Transverse colon (tissue), 4 donors: ENCODE measurements at regions not wholly inside any gene's neighbourhood (a gene's known extent, or its start where the extent isn't known, plus 50 kb on each side); places are given as distances from the start of the nearest gene placed in this dataset.

Experiments used
- DNase-seq: peaks from one replicate; pipeline ENCODE4 v3.0.0-alpha.2; 2019
- H3K27ac ChIP-seq, 4 donors: fragments of 200-600 bp; sonication (generic); 2 replicates each; pipeline ENCODE4 v1.5.1; 2016 to 2018; ENCODE audit warnings: inconsistent platforms in 4 of 4
- H3K27me3 ChIP-seq: fragments of 200-600 bp; sonication (generic); 2 replicates; pipeline ENCODE4 v1.5.1; 2017; ENCODE audit warnings: inconsistent platforms
- H3K36me3 ChIP-seq, 4 donors: fragments of 200-600 bp; sonication (generic); 2 replicates each; pipeline ENCODE4 v1.5.1; 2017 to 2019; ENCODE audit warnings: inconsistent platforms in 4 of 4
- H3K4me1 ChIP-seq, 4 donors: fragments of 200-600 bp; sonication (generic); 2 replicates each; pipeline ENCODE4 v1.5.1; 2017 to 2020; ENCODE audit warnings: inconsistent platforms in 4 of 4
- H3K4me3 ChIP-seq, 4 donors: fragments of 200-600 bp; sonication (generic); 1 replicate in 1 of 4; 2 replicates in 3 of 4; pipeline versions ENCODE4 v1.5.1 to v1.6.1; 2017 to 2019; ENCODE audit warnings: inconsistent platforms in 4 of 4
- H3K9me3 ChIP-seq, 2 donors: fragments of 200-600 bp; sonication (generic); 2 replicates each; pipeline ENCODE4 v1.5.1; 2017 to 2019; ENCODE audit warnings: inconsistent platforms in 2 of 2
- CTCF ChIP-seq, 5 experiments: fragments of 200-600 bp in 3 of 5; fragments of 450-650 bp in 2 of 5; sonication (generic) in 3 of 5; IDR thresholded peaks; 1 replicate in 2 of 5; 2 replicates in 3 of 5; pipeline ENCODE4 v1.5.1; 2016 to 2017; ENCODE audit warnings: antibody characterized with exemption in 5 of 5, inconsistent platforms in 3 of 5, mild to moderate bottlenecking in 2 of 5, moderate library complexity in 1 of 5
- EP300 ChIP-seq: sonication (generic); formaldehyde crosslinking; IDR thresholded peaks from one replicate; pipeline ENCODE4 v1.6.1; 2017; ENCODE audit warnings: antibody characterized with exemption, low read depth
- POLR2A ChIP-seq: fragments of 450-650 bp; IDR thresholded peaks from one replicate; pipeline ENCODE4 v1.6.1; 2016; ENCODE audit warnings: antibody characterized with exemption, mild to moderate bottlenecking, moderate library complexity
- POLR2AphosphoS5 ChIP-seq, 3 donors: sonication (generic); formaldehyde crosslinking; IDR thresholded peaks; one replicate each; pipeline ENCODE4 v1.6.1; 2016; ENCODE audit warnings: antibody characterized with exemption in 3 of 3
- WGBS, 2 donors: methylation state at CpG; one replicate each; pipeline ENCODE4 v1.1.5; 2018; ENCODE audit warnings: low coverage in 1 of 2; 5-methylcytosine and 5-hydroxymethylcytosine counted together
- in situ Hi-C, 4 donors: fragments of 200-750 bp; cut with MboI; loops; one replicate each; pipeline versions ENCODE4 v1.15.0 to v1.15.1; 2017; ENCODE audit warnings: low sequenced_read_pairs in 3 of 4, low pct_ligation_motif_present in 1 of 4, low pct_unique_long_range_greater_than_20kb in 1 of 4
- intact Hi-C: fragments of 100-400 bp; cut with DNase I; formaldehyde crosslinking; loops from one replicate; pipeline ENCODE4 v1.15.1; 2023; ENCODE audit warnings: low total_unique reads

GRCh38 chr5:174409070-174409469 is 315.3 kb upstream of the MSX2 start:
- H3K27me3 ChIP-seq = no peaks in the 10 kb centered on the region
- no peaks in the 10 kb centered on the region for H3K4me1 ChIP-seq
- H3K27ac ChIP-seq = no peak overlapping the region
- WGBS, 2 donors = 39 to 65% methylated on average over 2 to 3 of the region's 3 CpGs
- intact Hi-C loops = no loop called here
- in situ Hi-C loops = loop anchor here in 3 of 4 donors (25.0 kb wide), 2 partner anchors 378 to 528 kb away; no protein-coding TSS in a partner anchor
- H3K9me3 ChIP-seq = no peaks in the 10 kb centered on the region
- no peak overlapping the region for H3K4me3 ChIP-seq
- TF ChIP-seq CTCF (IDR thresholded peaks at IDR 0.05) (no peak), POLR2A (no peak), POLR2AphosphoS5 (IDR thresholded peaks at IDR 0.05) (no peak), EP300 (no peak)
- DNase-seq = no peak
- H3K36me3 ChIP-seq = no peaks in the 10 kb centered on the region

GRCh38 chr5:174409971-174410370 is 314.4 kb upstream of the MSX2 start:
- no peaks in the 10 kb centered on the region for H3K27me3 ChIP-seq
- intact Hi-C loops (loop anchor here (10.0 kb wide), 1 partner anchor 525 kb away; no protein-coding TSS in a partner anchor), in situ Hi-C loops (loop anchor here (10.0 to 25.0 kb wide), 4 partner anchors 325 to 527 kb away; no protein-coding TSS in a partner anchor)
- H3K27ac ChIP-seq = no peak overlapping the region
- no peaks in the 10 kb centered on the region for H3K9me3 ChIP-seq
- H3K36me3 ChIP-seq = no peaks in the 10 kb centered on the region
- no peak overlapping the region for H3K4me3 ChIP-seq
- H3K4me1 ChIP-seq = no peaks in the 10 kb centered on the region
- TF ChIP-seq POLR2AphosphoS5 (IDR thresholded peaks at IDR 0.05) (no peak), CTCF (IDR thresholded peaks at IDR 0.05) (no peak), POLR2A (no peak), EP300 (no peak)
- DNase-seq = no peak
- 60 to 81% methylated on average over 1 of the region's 1 CpG for WGBS, 2 donors

- whole genome bisulfite sequencing, 2 donors = 46 to 67% methylated on average over 5 to 12 of the region's 12 CpGs
- intact Hi-C loops = loop anchor here (10.0 kb wide), 1 partner anchor 524 kb away; no protein-coding TSS in a partner anchor
- Histone ChIP-seq H3K27ac (no peak overlapping the region), H3K4me3 (no peak overlapping the region), H3K36me3 (no peaks in the 10 kb centered on the region), H3K4me1 (no peaks in the 10 kb centered on the region), H3K27me3 (no peaks in the 10 kb centered on the region), H3K9me3 (no peaks in the 10 kb centered on the region)
- in situ Hi-C loops = loop anchor here (10.0 to 25.0 kb wide), 4 partner anchors 324 to 526 kb away; no protein-coding TSS in a partner anchor
- TF ChIP-seq CTCF (IDR thresholded peaks at IDR 0.05) (no peak), EP300 (no peak), POLR2AphosphoS5 (IDR thresholded peaks at IDR 0.05) (no peak), POLR2A (no peak)
- no peak for DNase-seq
Measured at GRCh38 chr5:174410716-174411478, 313.5 kb upstream of the MSX2 start.

GRCh38 chr5:174411479-174411819 is 312.9 kb upstream of the MSX2 start:
- in situ Hi-C loops (loop anchor here (10.0 to 25.0 kb wide), 4 partner anchors 323 to 526 kb away; no protein-coding TSS in a partner anchor), intact Hi-C loops (loop anchor here (10.0 kb wide), 1 partner anchor 523 kb away; no protein-coding TSS in a partner anchor)
- Histone ChIP-seq H3K4me1 (no peaks in the 10 kb centered on the region), H3K9me3 (no peaks in the 10 kb centered on the region), H3K36me3 (no peaks in the 10 kb centered on the region), H3K27me3 (no peaks in the 10 kb centered on the region), H3K27ac (no peak overlapping the region), H3K4me3 (no peak overlapping the region)
- WGBS, 2 donors = 58 to 73% methylated on average over 3 to 4 of the region's 4 CpGs
- no peak for TF ChIP-seq EP300
- no peak for TF ChIP-seq CTCF (IDR thresholded peaks at IDR 0.05)
- no peak for DNase-seq
